ENCODE measurements at regions not wholly inside any gene's neighbourhood (a gene's known extent, or its start where the extent isn't known, plus 50 kb on each side); places are given as distances from the start of the nearest gene placed in this dataset.

GRCh38 chr5:62684310-62684709 is 105.7 kb downstream of the LRRC70 start:
- TF ChIP-seq CTCF (IDR thresholded peaks at IDR 0.05; ENCODE audit: low read length) (no peak), EZH2 (IDR thresholded peaks at IDR 0.05; ENCODE audit: borderline replicate concordance, low read length) (no peak)

Measured in OCI-LY1 (cell line).